GM12891 (cell line): ENCODE measurements at regions not wholly inside any gene's neighbourhood (a gene's known extent, or its start where the extent isn't known, plus 50 kb on each side); places are given as distances from the start of the nearest gene placed in this dataset.

Experiments
- POLR2AphosphoS5 ChIP-seq: IDR thresholded peaks from 2 replicates; pipeline ENCODE4 v1.6.1; 2011; ENCODE audit warnings: low read depth, low read length, control low read depth
- SPI1 ChIP-seq: IDR thresholded peaks from 2 replicates; pipeline ENCODE4 v1.6.1; 2011; ENCODE audit warnings: low read depth, low read length, control low read depth
- TAF1 ChIP-seq: IDR thresholded peaks from 2 replicates; pipeline ENCODE4 v1.6.1; 2011; ENCODE audit warnings: low read depth, low read length, control low read depth

GRCh38 chr4:38470735-38471262 is 193.2 kb upstream of the KLF3 start:
- TF ChIP-seq POLR2AphosphoS5 (no peak), TAF1 (no peak), SPI1 (no peak)
